HFFc6 (cell line): ENCODE measurements at regions not wholly inside any gene's neighbourhood (a gene's known extent, or its start where the extent isn't known, plus 50 kb on each side); places are given as distances from the start of the nearest gene placed in this dataset.

Source experiments
- DNase-seq: peaks from one replicate; pipeline ENCODE4 v3.0.0-alpha.2; 2018
- H3K27ac Mint-ChIP-seq: 2 replicates; pipeline ENCODE4 v1.8.0; 2020; ENCODE audit warnings: mild to moderate bottlenecking, mixed read lengths
- H3K27me3 Mint-ChIP-seq: 2 replicates; pipeline ENCODE4 v1.8.0; 2021; ENCODE audit warnings: mild to moderate bottlenecking, moderate library complexity, mixed read lengths; ENCODE audit not compliant: insufficient read depth
- H3K36me3 Mint-ChIP-seq: 2 replicates; pipeline ENCODE4 v1.8.0; 2021; ENCODE audit warnings: low read depth, mixed read lengths
- H3K4me1 Mint-ChIP-seq: 2 replicates; pipeline ENCODE4 v1.8.0; 2020; ENCODE audit warnings: low read depth, mixed read lengths
- H3K4me3 Mint-ChIP-seq: 2 replicates; pipeline ENCODE4 v1.8.0; 2020; ENCODE audit warnings: mild to moderate bottlenecking, moderate library complexity, mixed read lengths
- H3K9me3 Mint-ChIP-seq: 2 replicates; pipeline ENCODE4 v1.8.0; 2020; ENCODE audit warnings: mild to moderate bottlenecking, mixed read lengths
- TF ChIP-seq, protein P1 (sequence below): fragments of 200-600 bp; sonication (generic); IDR thresholded peaks from 2 replicates; pipeline ENCODE4 v1.5.0; 2021; ENCODE audit warnings: antibody characterized with exemption, mild to moderate bottlenecking

DNA sequence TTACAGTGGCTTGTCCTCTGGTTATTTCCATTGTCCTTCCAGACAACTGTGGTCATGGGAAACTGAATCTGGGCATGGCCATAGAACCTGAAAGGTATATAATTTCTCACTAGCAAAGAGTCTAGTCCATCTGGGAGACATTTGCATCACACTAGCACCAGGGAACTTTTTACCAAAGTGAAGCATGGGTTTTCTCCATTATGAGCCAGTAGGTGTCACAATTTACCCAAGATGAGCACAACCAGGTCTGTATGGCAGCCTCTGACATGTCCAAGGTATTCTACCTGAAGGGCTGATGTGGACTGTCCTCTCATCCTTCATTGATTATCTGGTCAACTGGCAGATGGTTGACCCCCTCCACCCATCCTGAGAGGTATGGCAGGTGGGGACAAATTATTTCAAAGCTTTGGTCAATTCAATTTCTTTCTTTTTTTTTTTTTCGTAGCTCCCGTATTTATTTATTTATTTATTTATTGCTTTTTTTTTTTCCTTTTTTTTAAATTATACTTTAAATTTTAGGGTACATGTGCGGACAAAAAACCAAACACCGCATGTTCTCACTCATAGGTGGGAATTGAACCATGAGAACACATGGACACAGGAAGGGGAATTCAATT, 425.9 kb downstream of the TMEM135 start:
- TF ChIP-seq, protein P1, sequence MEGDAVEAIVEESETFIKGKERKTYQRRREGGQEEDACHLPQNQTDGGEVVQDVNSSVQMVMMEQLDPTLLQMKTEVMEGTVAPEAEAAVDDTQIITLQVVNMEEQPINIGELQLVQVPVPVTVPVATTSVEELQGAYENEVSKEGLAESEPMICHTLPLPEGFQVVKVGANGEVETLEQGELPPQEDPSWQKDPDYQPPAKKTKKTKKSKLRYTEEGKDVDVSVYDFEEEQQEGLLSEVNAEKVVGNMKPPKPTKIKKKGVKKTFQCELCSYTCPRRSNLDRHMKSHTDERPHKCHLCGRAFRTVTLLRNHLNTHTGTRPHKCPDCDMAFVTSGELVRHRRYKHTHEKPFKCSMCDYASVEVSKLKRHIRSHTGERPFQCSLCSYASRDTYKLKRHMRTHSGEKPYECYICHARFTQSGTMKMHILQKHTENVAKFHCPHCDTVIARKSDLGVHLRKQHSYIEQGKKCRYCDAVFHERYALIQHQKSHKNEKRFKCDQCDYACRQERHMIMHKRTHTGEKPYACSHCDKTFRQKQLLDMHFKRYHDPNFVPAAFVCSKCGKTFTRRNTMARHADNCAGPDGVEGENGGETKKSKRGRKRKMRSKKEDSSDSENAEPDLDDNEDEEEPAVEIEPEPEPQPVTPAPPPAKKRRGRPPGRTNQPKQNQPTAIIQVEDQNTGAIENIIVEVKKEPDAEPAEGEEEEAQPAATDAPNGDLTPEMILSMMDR = peak; percentile 74
- Mint-ChIP-seq H3K4me3 (no peak overlapping the region), H3K4me1 (peaks cover 5% of the 10 kb centered on the region; the same call in 1 of the 2 replicates), H3K27ac (no peak overlapping the region), H3K9me3 (no peaks in the 10 kb centered on the region), H3K36me3 (no peaks in the 10 kb centered on the region), H3K27me3 (no peaks in the 10 kb centered on the region)
- DNase-seq = peak; percentile 36

DNA sequence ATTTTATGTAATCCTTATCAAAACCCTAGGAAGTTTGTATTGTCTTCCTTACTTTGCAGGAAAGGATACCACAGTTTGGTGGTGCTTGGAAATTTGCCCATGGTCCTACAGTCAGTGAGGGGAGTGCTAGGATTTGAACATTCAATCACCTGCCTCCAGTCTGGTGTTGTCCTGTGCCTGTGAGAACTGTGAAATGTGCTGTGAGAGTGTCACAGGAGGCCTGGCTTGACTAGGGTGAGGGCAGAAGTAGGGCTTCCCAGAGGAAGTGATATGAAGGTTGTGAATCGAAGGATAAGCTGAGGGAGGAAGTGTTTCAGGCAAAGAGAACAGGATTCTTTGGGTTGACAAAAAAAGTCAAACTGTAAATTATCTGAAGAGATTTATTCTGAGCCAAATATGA, 424.4 kb downstream of the TMEM135 start:
- TF ChIP-seq, protein P1 = no peak
- DNase-seq = no peak
- H3K4me3 Mint-ChIP-seq = no peak overlapping the region
- no peaks in the 10 kb centered on the region for H3K36me3 Mint-ChIP-seq
- H3K27ac Mint-ChIP-seq = no peak overlapping the region
- H3K27me3 Mint-ChIP-seq = no peaks in the 10 kb centered on the region
- peaks cover 5% of the 10 kb centered on the region; the same call in 1 of the 2 replicates for H3K4me1 Mint-ChIP-seq
- H3K9me3 Mint-ChIP-seq = no peaks in the 10 kb centered on the region

DNA sequence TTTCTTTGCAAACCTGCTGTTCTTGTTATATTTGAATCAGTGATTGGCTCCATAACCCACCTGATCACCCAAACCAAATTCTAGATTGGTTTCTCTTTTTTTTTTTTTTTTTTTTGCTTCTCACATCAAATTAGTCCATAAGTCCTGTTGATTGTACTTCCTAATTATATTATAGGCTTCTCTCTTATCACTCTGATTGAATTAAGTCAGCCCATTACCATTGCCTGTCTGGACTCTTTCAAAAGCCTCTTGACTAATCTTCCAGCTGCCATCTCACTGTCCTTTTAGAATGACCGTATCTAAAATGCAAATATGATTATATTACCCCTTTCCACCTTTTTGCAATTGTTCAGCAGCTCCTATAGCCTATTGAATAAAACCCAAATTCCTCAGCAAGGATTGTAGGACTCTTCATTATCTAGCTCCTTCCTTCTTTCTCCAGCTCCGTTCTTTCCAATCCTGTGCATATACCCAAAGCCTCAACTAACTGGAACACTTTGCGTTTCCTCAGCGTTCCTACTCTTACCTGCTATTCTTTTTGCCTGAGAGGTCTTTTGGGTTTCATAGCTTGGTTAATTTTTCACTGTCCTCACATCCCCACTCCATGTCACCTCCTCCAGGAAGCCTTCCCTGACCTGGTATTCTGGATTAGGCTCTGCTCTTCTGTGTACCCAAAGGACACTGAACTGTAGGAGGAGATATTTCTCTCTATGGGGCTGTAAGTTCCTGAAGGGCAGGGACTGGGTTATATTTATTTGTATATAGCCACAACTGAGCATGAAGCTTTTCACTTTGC, 423.3 kb downstream of the TMEM135 start:
- H3K9me3 Mint-ChIP-seq = no peaks in the 10 kb centered on the region
- no peaks in the 10 kb centered on the region for H3K36me3 Mint-ChIP-seq
- TF ChIP-seq, protein P1 = no peak
- no peak for DNase-seq
- H3K27ac Mint-ChIP-seq = no peak overlapping the region
- 0 out of 2 replicates have a peak, but pooled peaks cover 1% of the 10 kb centered on the region for H3K27me3 Mint-ChIP-seq
- peaks cover 2% of the 10 kb centered on the region; the same call in 1 of the 2 replicates for H3K4me1 Mint-ChIP-seq
- H3K4me3 Mint-ChIP-seq = no peak overlapping the region

DNA sequence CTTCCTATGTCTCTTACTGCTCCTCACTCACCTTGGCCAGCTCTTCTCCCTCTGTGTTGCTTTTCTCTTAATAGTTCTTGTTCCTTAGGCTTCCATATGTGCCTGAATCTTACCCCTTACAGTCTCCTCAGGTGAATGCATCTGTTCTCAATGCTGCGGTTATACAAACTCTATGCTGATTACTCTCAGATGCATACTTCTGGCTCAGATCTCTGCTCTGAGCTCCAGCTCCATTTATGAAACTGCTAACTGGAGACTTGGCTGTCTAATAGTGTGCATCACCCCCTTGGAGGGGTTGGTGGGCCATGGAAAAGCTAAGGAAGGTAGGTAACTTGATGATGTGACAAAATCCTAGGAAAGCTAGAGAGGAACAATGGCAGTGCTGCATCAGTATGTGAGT, 422.5 kb downstream of the TMEM135 start:
- Mint-ChIP-seq H3K27ac (no peak overlapping the region), H3K9me3 (no peaks in the 10 kb centered on the region), H3K36me3 (no peaks in the 10 kb centered on the region), H3K4me1 (no peaks in the 10 kb centered on the region), H3K27me3 (0 out of 2 replicates have a peak, but pooled peaks cover 1% of the 10 kb centered on the region), H3K4me3 (no peak overlapping the region)
- TF ChIP-seq, protein P1 = no peak
- DNase-seq = no peak

DNA sequence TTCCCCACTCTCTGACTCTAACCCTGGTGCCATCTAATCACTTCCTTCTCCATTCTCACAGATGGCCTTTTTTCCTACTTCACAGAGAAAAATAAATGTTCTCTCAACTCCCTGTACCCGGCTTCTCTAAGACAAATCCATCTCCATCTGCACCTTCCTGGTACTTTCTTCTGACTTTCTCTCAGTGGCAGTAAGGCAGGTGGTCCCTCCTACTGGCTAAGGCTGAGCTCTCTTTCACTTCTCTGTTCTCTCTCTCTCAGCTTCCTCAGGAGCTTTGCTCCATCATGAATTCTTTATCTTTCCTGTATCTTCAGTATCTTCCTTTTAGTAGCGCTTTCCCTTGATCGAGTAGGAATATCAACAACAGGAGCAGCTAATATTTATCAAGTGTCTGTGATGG, 421.6 kb downstream of the TMEM135 start:
- TF ChIP-seq, protein P1 = no peak
- Mint-ChIP-seq H3K4me3 (no peak overlapping the region), H3K36me3 (no peaks in the 10 kb centered on the region), H3K27ac (no peak overlapping the region), H3K9me3 (no peaks in the 10 kb centered on the region), H3K27me3 (0 out of 2 replicates have a peak, but pooled peaks cover 1% of the 10 kb centered on the region), H3K4me1 (peaks cover 4% of the 10 kb centered on the region)
- DNase-seq = no peak
